Neuronal stem cell (in vitro differentiated cells): ENCODE measurements at regions not wholly inside any gene's neighbourhood (a gene's known extent, or its start where the extent isn't known, plus 50 kb on each side); places are given as distances from the start of the nearest gene placed in this dataset.
"Not testable (repeated sequence)": the region's sequence is repeated elsewhere in the genome, so short reads cannot be mapped to it uniquely, and the experiment has no call there.

Experiments used
- DNase-seq: peaks from one replicate; pipeline ENCODE4 v3.0.0-alpha.2; 2013; ENCODE audit warnings: low spot score
- H2AFZ ChIP-seq: one replicate; pipeline ENCODE4 v1.6.1; 2013; ENCODE audit warnings: mild to moderate bottlenecking, low read length, inconsistent platforms
- H2AK5ac ChIP-seq: 2 replicates; pipeline ENCODE4 v1.6.1; 2013; ENCODE audit warnings: low read depth, mild to moderate bottlenecking, inconsistent platforms, low read length, moderate library complexity, mixed read lengths
- H2BK120ac ChIP-seq: 2 replicates; pipeline ENCODE4 v1.6.1; 2013; ENCODE audit warnings: low read depth, mild to moderate bottlenecking, inconsistent platforms, low read length, moderate library complexity, mixed read lengths
- H2BK12ac ChIP-seq: one replicate; pipeline ENCODE4 v1.6.1; 2013; ENCODE audit warnings: low read length, inconsistent platforms
- H2BK15ac ChIP-seq: 2 replicates; pipeline ENCODE4 v1.6.1; 2013; ENCODE audit warnings: mild to moderate bottlenecking, low read length, inconsistent platforms, mixed read lengths
- H2BK5ac ChIP-seq: one replicate; pipeline ENCODE4 v1.6.1; 2013; ENCODE audit warnings: inconsistent platforms, mild to moderate bottlenecking, low read length, moderate library complexity
- H3K14ac ChIP-seq: one replicate; pipeline ENCODE4 v1.6.1; 2013; ENCODE audit warnings: low read length, inconsistent platforms
- H3K18ac ChIP-seq: 2 replicates; pipeline ENCODE4 v1.6.1; 2013; ENCODE audit warnings: low read length, inconsistent platforms
- H3K23ac ChIP-seq: 2 replicates; pipeline ENCODE4 v1.6.1; 2013; ENCODE audit warnings: low read depth, mild to moderate bottlenecking, mixed read lengths, low read length, inconsistent platforms; ENCODE audit not compliant: poor library complexity
- H3K27ac ChIP-seq: replicated peaks from 3 replicates; pipeline ENCODE4 v1.5.1; 2013; ENCODE audit warnings: low read length, inconsistent platforms
- H3K27me3 ChIP-seq, 3 experiments: 2 replicates each; pipeline ENCODE4 v1.6.1; 2013; ENCODE audit warnings: low read length in 3 of 3, mild to moderate bottlenecking in 2 of 3, inconsistent platforms in 1 of 3, low read depth in 1 of 3, mixed read lengths in 1 of 3, moderate library complexity in 1 of 3; ENCODE audit not compliant: control insufficient read depth in 3 of 3, insufficient read depth in 3 of 3
- H3K36me3 ChIP-seq, 2 donors: replicated peaks in 1 of 2; 2 replicates each; pipeline ENCODE4 v1.6.1; 2013; ENCODE audit warnings: low read length in 2 of 2; ENCODE audit not compliant: control insufficient read depth in 2 of 2, insufficient read depth in 2 of 2
- H3K4ac ChIP-seq: 2 replicates; pipeline ENCODE4 v1.6.1; 2013; ENCODE audit warnings: inconsistent platforms, mild to moderate bottlenecking, low read length, moderate library complexity
- H3K4me1 ChIP-seq, 2 donors: 1 replicate in 1 of 2; 2 replicates in 1 of 2; pipeline ENCODE4 v1.6.1; 2013; ENCODE audit warnings: low read length in 2 of 2, low read depth in 1 of 2; ENCODE audit not compliant: control insufficient read depth in 2 of 2, insufficient read depth in 1 of 2
- H3K4me2 ChIP-seq: one replicate; pipeline ENCODE4 v1.6.1; 2013; ENCODE audit warnings: mild to moderate bottlenecking, low read length, inconsistent platforms; ENCODE audit not compliant: insufficient read depth, poor library complexity, severe bottlenecking
- H3K4me3 ChIP-seq, 2 donors: 2 replicates each; pipeline ENCODE4 v1.5.1; 2013; ENCODE audit warnings: low read length in 2 of 2, mild to moderate bottlenecking in 2 of 2, inconsistent platforms in 1 of 2, moderate library complexity in 1 of 2
- H3K79me1 ChIP-seq: one replicate; pipeline ENCODE4 v1.6.1; 2013; ENCODE audit warnings: low read depth, mild to moderate bottlenecking, inconsistent platforms, low read length, moderate library complexity
- H3K9ac ChIP-seq: one replicate; pipeline ENCODE4 v1.6.1; 2013; ENCODE audit warnings: mild to moderate bottlenecking, low read depth, low read length, inconsistent platforms; ENCODE audit not compliant: poor library complexity
- H3K9me3 ChIP-seq, 2 donors: replicated peaks in 1 of 2; 2 replicates each; pipeline versions ENCODE3 to v1.6.1; 2013; ENCODE audit warnings: low read length in 2 of 2, mild to moderate bottlenecking in 2 of 2, inconsistent platforms in 1 of 2, low read depth in 1 of 2, mixed read lengths in 1 of 2, moderate library complexity in 1 of 2; ENCODE audit not compliant: control insufficient read depth in 2 of 2, insufficient read depth in 1 of 2
- H4K8ac ChIP-seq: one replicate; pipeline ENCODE4 v1.6.1; 2013; ENCODE audit warnings: low read depth, mild to moderate bottlenecking, inconsistent platforms, low read length, moderate library complexity
- H4K91ac ChIP-seq: one replicate; pipeline ENCODE4 v1.6.1; 2013; ENCODE audit warnings: low read length, low read depth, mild to moderate bottlenecking, inconsistent platforms; ENCODE audit not compliant: poor library complexity
- WGBS, 2 donors: extraction: QIAGEN DNeasy Blood & Tissue Kit; methylation state at CpG; one replicate each; pipeline ENCODE4 v1.1.7; 2013; ENCODE audit warnings: missing lambda C conversion rate in 2 of 2, mixed read lengths in 1 of 2; ENCODE audit not compliant: insufficient read length in 2 of 2, insufficient replicate concordance in 1 of 2; ENCODE audit errors: extremely low coverage in 2 of 2; 5-methylcytosine and 5-hydroxymethylcytosine counted together

DNA sequence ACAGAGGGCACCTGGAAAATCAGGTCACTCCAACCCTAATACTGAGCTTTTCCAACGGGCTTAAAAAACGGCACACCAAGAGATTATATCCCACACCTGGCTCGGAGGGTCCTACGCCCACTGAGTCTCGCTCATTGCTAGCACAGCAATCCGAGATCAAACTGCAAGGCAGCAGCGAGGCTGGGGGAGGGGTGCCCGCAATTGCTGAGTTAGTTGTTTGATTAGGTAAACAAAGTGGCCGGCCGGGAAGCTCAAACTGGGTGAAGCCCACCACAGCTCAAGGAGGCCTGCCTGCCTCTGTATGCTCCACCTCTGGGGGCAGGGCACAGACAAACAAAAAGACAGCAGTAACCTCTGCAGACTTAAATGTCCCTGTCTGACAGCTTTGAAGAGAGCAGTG lies 108.8 kb upstream of the GRIA1 start:
- not testable (repeated sequence) for H3K4me2 ChIP-seq, H2BK5ac ChIP-seq, H3K27ac ChIP-seq, H2BK12ac ChIP-seq, H4K8ac ChIP-seq, H3K14ac ChIP-seq, H2BK15ac ChIP-seq, H3K9me3 ChIP-seq, H3K4ac ChIP-seq, H3K27me3 ChIP-seq, H3K36me3 ChIP-seq, H2BK120ac ChIP-seq, H3K4me1 ChIP-seq, H3K79me1 ChIP-seq, H2AFZ ChIP-seq, H3K4me3 ChIP-seq, H4K91ac ChIP-seq, H2AK5ac ChIP-seq, H3K9ac ChIP-seq, H3K18ac ChIP-seq, DNase-seq, H3K23ac ChIP-seq
- no CpG with 5 or more reads among the region's 10 CpGs for WGBS, 2 donors

DNA sequence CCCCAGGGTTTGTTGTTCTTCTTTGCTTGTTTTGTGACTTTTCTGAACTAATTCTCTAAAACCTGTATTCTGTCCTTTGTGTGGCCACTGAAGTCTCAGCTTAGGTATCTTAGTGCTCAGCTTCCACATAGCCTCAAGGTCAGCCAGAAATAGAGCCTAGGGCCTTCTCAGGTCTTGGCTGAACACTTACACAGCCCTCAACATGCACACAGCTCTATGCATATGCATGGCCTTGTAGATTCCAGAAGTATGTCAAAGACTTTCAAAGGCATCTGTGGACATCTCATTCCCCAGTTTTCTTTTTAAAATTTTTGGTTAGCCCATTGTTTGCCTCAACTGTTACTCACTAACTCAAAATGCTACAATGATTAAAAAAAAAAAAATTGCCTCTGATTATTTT lies 99.9 kb upstream of the GRIA1 start:
- no peaks in the 10 kb centered on the region for H3K4me1 ChIP-seq
- no peak overlapping the region for H2BK15ac ChIP-seq
- no peak overlapping the region for H3K14ac ChIP-seq
- H3K9ac ChIP-seq, result no peak overlapping the region
- H3K4me3 ChIP-seq, result no peak overlapping the region
- no peak overlapping the region for H2BK5ac ChIP-seq
- H4K91ac ChIP-seq, result no peak overlapping the region
- H4K8ac ChIP-seq, result no peak overlapping the region
- no peak overlapping the region for H2BK120ac ChIP-seq
- no peaks in the 10 kb centered on the region for H3K27me3 ChIP-seq
- no peak overlapping the region for H3K4ac ChIP-seq
- H3K4me2 ChIP-seq, result no peak overlapping the region
- H3K18ac ChIP-seq, result no peak overlapping the region
- no peaks in the 10 kb centered on the region for H3K79me1 ChIP-seq
- H2BK12ac ChIP-seq, result no peak overlapping the region
- H2AK5ac ChIP-seq, result no peak overlapping the region
- H2AFZ ChIP-seq, result no peak overlapping the region
- no peaks in the 10 kb centered on the region for H3K9me3 ChIP-seq
- DNase-seq, result no peak
- no peak overlapping the region for H3K23ac ChIP-seq
- H3K36me3 ChIP-seq, result no peaks in the 10 kb centered on the region
- no peak overlapping the region for H3K27ac ChIP-seq

DNA sequence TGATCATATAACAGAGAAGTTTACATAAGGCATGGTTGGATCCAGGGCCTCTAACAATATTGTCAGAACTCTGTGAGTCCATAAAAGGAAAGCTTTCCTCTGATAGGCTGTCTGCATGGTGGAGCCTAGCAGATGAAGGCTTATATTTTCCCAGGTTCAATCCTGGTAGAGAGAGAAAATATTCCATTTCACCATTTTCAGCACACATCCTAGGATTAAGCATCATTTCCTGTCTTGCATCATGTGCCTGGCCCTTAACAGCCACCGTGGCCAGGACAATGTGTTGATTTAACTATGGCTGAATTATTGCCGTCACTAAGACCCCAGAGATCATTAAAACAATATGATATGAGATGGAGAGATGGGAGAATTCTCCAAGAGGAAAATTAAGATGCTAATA lies 90.9 kb upstream of the GRIA1 start:
- H3K9ac ChIP-seq, result no peak overlapping the region
- no peak overlapping the region for H2AFZ ChIP-seq
- no peak overlapping the region for H4K8ac ChIP-seq
- no peaks in the 10 kb centered on the region for H3K4me1 ChIP-seq
- H2BK120ac ChIP-seq, result no peak overlapping the region
- no peak overlapping the region for H2BK12ac ChIP-seq
- H3K4me3 ChIP-seq, result no peak overlapping the region
- no peak overlapping the region for H2BK5ac ChIP-seq
- H3K27ac ChIP-seq, result no peak overlapping the region
- no peak overlapping the region for H4K91ac ChIP-seq
- no peaks in the 10 kb centered on the region for H3K79me1 ChIP-seq
- no peak overlapping the region for H3K18ac ChIP-seq
- no peak overlapping the region for H2BK15ac ChIP-seq
- no peak overlapping the region for H3K4me2 ChIP-seq
- no peaks in the 10 kb centered on the region for H3K27me3 ChIP-seq
- no peak overlapping the region for H3K23ac ChIP-seq
- H3K14ac ChIP-seq, result no peak overlapping the region
- no CpG with 5 or more reads among the region's 2 CpGs for WGBS, 2 donors
- no peaks in the 10 kb centered on the region for H3K9me3 ChIP-seq
- no peaks in the 10 kb centered on the region for H3K36me3 ChIP-seq
- DNase-seq, result no peak
- H3K4ac ChIP-seq, result no peak overlapping the region
- H2AK5ac ChIP-seq, result no peak overlapping the region

DNA sequence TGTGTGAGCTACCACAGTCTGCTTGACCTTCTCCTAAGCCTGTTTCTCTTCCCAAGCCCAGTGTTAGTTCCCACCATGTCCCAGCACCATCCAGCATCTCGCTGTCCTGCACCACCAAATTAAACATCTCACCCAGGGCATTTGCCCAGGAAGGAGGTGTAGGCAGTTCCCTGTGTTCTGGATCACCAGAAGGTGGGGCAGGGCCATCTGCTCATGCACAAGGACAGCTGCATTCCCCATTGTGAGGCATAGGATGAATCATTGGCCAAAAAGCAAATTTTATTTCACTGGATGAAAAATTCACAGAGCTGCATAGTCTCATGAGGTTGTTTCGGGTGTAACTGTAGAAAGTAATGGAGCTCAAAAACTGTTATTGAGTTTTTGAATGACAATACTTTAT lies 89.5 kb upstream of the GRIA1 start:
- H3K9ac ChIP-seq, result no peak overlapping the region
- no peak overlapping the region for H3K18ac ChIP-seq
- H2BK15ac ChIP-seq, result no peak overlapping the region
- H3K36me3 ChIP-seq, result no peaks in the 10 kb centered on the region
- no peak overlapping the region for H2AK5ac ChIP-seq
- no peak overlapping the region for H4K8ac ChIP-seq
- H2BK12ac ChIP-seq, result no peak overlapping the region
- no peaks in the 10 kb centered on the region for H3K27me3 ChIP-seq
- H3K4me2 ChIP-seq, result no peak overlapping the region
- no peak for DNase-seq
- H4K91ac ChIP-seq, result no peak overlapping the region
- H3K27ac ChIP-seq, result no peak overlapping the region
- no peak overlapping the region for H2BK120ac ChIP-seq
- H3K14ac ChIP-seq, result no peak overlapping the region
- no peaks in the 10 kb centered on the region for H3K9me3 ChIP-seq
- H3K4me3 ChIP-seq, result peak overlapping the region in 1 of 2 donors; percentile 2
- WGBS, 2 donors, result no CpG with 5 or more reads among the region's 2 CpGs
- H2AFZ ChIP-seq, result no peak overlapping the region
- H3K23ac ChIP-seq, result no peak overlapping the region
- H2BK5ac ChIP-seq, result no peak overlapping the region
- H3K4ac ChIP-seq, result no peak overlapping the region
- H3K4me1 ChIP-seq, result peaks cover 6% of the 10 kb centered on the region in 2 donors
- H3K79me1 ChIP-seq, result no peaks in the 10 kb centered on the region
